Stimulated activated naive B cell treated with anti-CD40 and anti-IgM and Interleukin-4, amounts not matched to agents 10 μg/mL and 1 μg/mL and 100 μg/mL, for 72 hours (primary cell): ENCODE measurements at regions not wholly inside any gene's neighbourhood (a gene's known extent, or its start where the extent isn't known, plus 50 kb on each side); places are given as distances from the start of the nearest gene placed in this dataset.

Experiments used
- ATAC-seq, 2 donors: fragments of 150-1000 bp; cut with Tn5 transposase; replicated peaks; 2 replicates each; pipeline ENCODE4 v1.10.0; 2021; ENCODE audit warnings: moderate library complexity in 1 of 2
- DNase-seq: peaks from one replicate; pipeline ENCODE4 v3.0.0; 2021
- H3K27ac Mint-ChIP-seq: one replicate; pipeline ENCODE4 v1.8.0; 2022; ENCODE audit warnings: mild to moderate bottlenecking, mixed read lengths
- H3K27me3 Mint-ChIP-seq, 2 donors: one replicate each; pipeline ENCODE4 v1.8.0; 2022; ENCODE audit warnings: mixed read lengths in 2 of 2
- H3K36me3 Mint-ChIP-seq, 2 donors: one replicate each; pipeline ENCODE4 v1.8.0; 2022; ENCODE audit warnings: mixed read lengths in 2 of 2, mild to moderate bottlenecking in 1 of 2
- H3K4me1 Mint-ChIP-seq, 2 donors: one replicate each; pipeline ENCODE4 v1.8.0; 2022; ENCODE audit warnings: mixed read lengths in 2 of 2, mild to moderate bottlenecking in 1 of 2
- H3K4me3 Mint-ChIP-seq, 2 donors: one replicate each; pipeline ENCODE4 v1.8.0; 2022; ENCODE audit warnings: mild to moderate bottlenecking in 2 of 2, mixed read lengths in 2 of 2, moderate library complexity in 1 of 2
- H3K9me3 Mint-ChIP-seq, 2 donors: one replicate each; pipeline ENCODE4 v1.8.0; 2022; ENCODE audit warnings: mixed read lengths in 2 of 2, mild to moderate bottlenecking in 1 of 2

DNA sequence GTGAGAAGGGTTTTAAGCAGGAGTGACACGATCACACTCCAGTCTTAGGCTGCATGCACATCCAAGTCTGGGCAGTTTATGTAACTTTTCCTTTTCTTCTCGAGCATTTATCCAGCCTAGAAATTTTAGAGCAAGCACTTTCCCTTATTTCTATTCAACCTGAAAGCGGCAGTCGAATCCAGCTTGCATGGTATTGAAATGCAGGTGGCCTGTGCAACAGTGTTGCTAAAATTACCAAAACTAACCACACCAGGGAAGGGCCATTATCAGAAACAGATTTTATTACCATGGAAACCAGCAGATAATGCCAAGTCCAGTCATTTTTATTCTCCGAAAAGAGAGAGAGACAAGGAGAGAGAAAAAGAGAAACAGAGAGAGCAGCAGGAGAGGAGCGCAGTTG lies 179.9 kb upstream of the ZC3H12A start:
- no peak overlapping the region for H3K27ac Mint-ChIP-seq

GRCh38 chr1:37298769-37299168 lies 175.6 kb upstream of the ZC3H12A start:
- H3K27me3 Mint-ChIP-seq: peaks cover 36 to 48% of the 10 kb centered on the region in 2 donors
- H3K4me3 Mint-ChIP-seq: no peak overlapping the region
- peaks cover 8 to 9% of the 10 kb centered on the region in 2 donors for H3K4me1 Mint-ChIP-seq
- DNase-seq (no peak), ATAC-seq (no peak)
- no peak overlapping the region for H3K27ac Mint-ChIP-seq
- no peaks in the 10 kb centered on the region for H3K36me3 Mint-ChIP-seq
- H3K9me3 Mint-ChIP-seq: no peaks in the 10 kb centered on the region

More for the DNA sequence above, 179.9 kb upstream of the ZC3H12A start:
- H3K4me1 Mint-ChIP-seq: peaks cover 21 to 37% of the 10 kb centered on the region in 2 donors
- H3K4me3 Mint-ChIP-seq: no peak overlapping the region
- H3K27me3 Mint-ChIP-seq: peaks cover 30% of the 10 kb centered on the region in 2 donors
- peaks cover 2% of the 10 kb centered on the region in 2 donors for H3K36me3 Mint-ChIP-seq
- peaks cover under 1 to 4% of the 10 kb centered on the region in 2 donors for H3K9me3 Mint-ChIP-seq
- ATAC-seq (no peak), DNase-seq (no peak)

DNA sequence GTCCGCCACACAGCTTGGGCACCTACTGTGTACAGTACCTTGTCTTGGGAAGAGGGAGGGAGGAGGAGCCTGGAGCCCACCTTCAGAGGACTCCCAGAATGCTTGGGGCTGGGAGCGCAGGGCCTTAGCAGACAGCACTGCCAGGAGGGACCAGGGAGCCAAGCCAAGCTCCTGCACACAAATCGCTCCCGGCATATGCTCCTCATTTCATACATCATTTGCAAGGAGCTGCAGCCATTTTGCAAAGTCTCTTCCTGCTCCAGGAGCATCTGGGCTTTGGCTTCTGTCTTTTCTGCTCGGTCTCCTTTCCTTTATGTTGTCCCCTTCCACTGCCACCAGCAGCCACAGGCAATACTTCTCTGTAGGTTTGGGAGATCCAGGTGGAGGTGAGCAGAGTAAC lies 175.2 kb upstream of the ZC3H12A start:
- Mint-ChIP-seq H3K9me3 (no peaks in the 10 kb centered on the region), H3K4me1 (peaks cover 4 to 5% of the 10 kb centered on the region in 2 donors), H3K4me3 (no peak overlapping the region), H3K36me3 (no peaks in the 10 kb centered on the region), H3K27ac (no peak overlapping the region), H3K27me3 (peaks cover 36 to 48% of the 10 kb centered on the region in 2 donors)
- no peak for DNase-seq
- ATAC-seq: no peak

GRCh38 chr1:37303884-37304574 lies 170.4 kb upstream of the ZC3H12A start:
- Mint-ChIP-seq H3K36me3 (no peaks in the 10 kb centered on the region), H3K9me3 (no peaks in the 10 kb centered on the region), H3K27me3 (peaks cover 18 to 24% of the 10 kb centered on the region in 2 donors), H3K27ac (no peak overlapping the region), H3K4me3 (no peak overlapping the region), H3K4me1 (no peaks in the 10 kb centered on the region)
- DNase-seq (no peak), ATAC-seq (no peak)

- no peaks in the 10 kb centered on the region for H3K4me1 Mint-ChIP-seq
- H3K36me3 Mint-ChIP-seq: no peaks in the 10 kb centered on the region
- no peak overlapping the region for H3K4me3 Mint-ChIP-seq
- H3K27ac Mint-ChIP-seq: no peak overlapping the region
- ATAC-seq: no peak
- H3K9me3 Mint-ChIP-seq: no peaks in the 10 kb centered on the region
- no peak for DNase-seq
- H3K27me3 Mint-ChIP-seq: peaks cover 21 to 22% of the 10 kb centered on the region in 2 donors
Observed at GRCh38 chr1:37305108-37305507, 169.3 kb upstream of the ZC3H12A start.

- Mint-ChIP-seq H3K27me3 (peaks cover 20 to 28% of the 10 kb centered on the region in 2 donors), H3K4me1 (no peaks in the 10 kb centered on the region), H3K9me3 (no peaks in the 10 kb centered on the region), H3K4me3 (no peak overlapping the region), H3K36me3 (no peaks in the 10 kb centered on the region), H3K27ac (no peak overlapping the region)
- DNase-seq: no peak
- ATAC-seq: no peak
Observed at GRCh38 chr1:37305841-37306240, 168.5 kb upstream of the ZC3H12A start.

- DNase-seq: no peak
- Mint-ChIP-seq H3K4me3 (no peak overlapping the region), H3K9me3 (no peaks in the 10 kb centered on the region), H3K36me3 (no peaks in the 10 kb centered on the region), H3K27ac (no peak overlapping the region), H3K4me1 (no peaks in the 10 kb centered on the region), H3K27me3 (peaks cover 21 to 32% of the 10 kb centered on the region in 2 donors)
- no peak for ATAC-seq
Observed at GRCh38 chr1:37306461-37306860, 167.9 kb upstream of the ZC3H12A start.

GRCh38 chr1:37306871-37307270 lies 167.5 kb upstream of the ZC3H12A start:
- ATAC-seq (no peak), DNase-seq (no peak)
- no peaks in the 10 kb centered on the region for H3K4me1 Mint-ChIP-seq
- H3K4me3 Mint-ChIP-seq: no peak overlapping the region
- no peak overlapping the region for H3K27ac Mint-ChIP-seq
- no peaks in the 10 kb centered on the region for H3K9me3 Mint-ChIP-seq
- peaks cover 18 to 31% of the 10 kb centered on the region in 2 donors for H3K27me3 Mint-ChIP-seq
- H3K36me3 Mint-ChIP-seq: no peaks in the 10 kb centered on the region

GRCh38 chr1:37308031-37308960 lies 166.1 kb upstream of the ZC3H12A start:
- Mint-ChIP-seq H3K36me3 (no peaks in the 10 kb centered on the region), H3K4me3 (no peak overlapping the region), H3K27ac (no peak overlapping the region), H3K27me3 (peaks cover 30 to 46% of the 10 kb centered on the region in 2 donors), H3K9me3 (no peaks in the 10 kb centered on the region), H3K4me1 (no peaks in the 10 kb centered on the region)
- DNase-seq (no peak), ATAC-seq (no peak)

GRCh38 chr1:37309574-37309973 lies 164.8 kb upstream of the ZC3H12A start:
- no peak for ATAC-seq
- H3K27me3 Mint-ChIP-seq: peaks cover 42 to 58% of the 10 kb centered on the region in 2 donors
- H3K27ac Mint-ChIP-seq: no peak overlapping the region
- H3K4me1 Mint-ChIP-seq: no peaks in the 10 kb centered on the region
- no peak overlapping the region for H3K4me3 Mint-ChIP-seq
- no peaks in the 10 kb centered on the region for H3K9me3 Mint-ChIP-seq
- no peaks in the 10 kb centered on the region for H3K36me3 Mint-ChIP-seq
- DNase-seq: no peak

- Mint-ChIP-seq H3K4me1 (no peaks in the 10 kb centered on the region), H3K27ac (no peak overlapping the region), H3K9me3 (no peaks in the 10 kb centered on the region), H3K27me3 (peaks cover 42 to 62% of the 10 kb centered on the region in 2 donors), H3K4me3 (no peak overlapping the region), H3K36me3 (no peaks in the 10 kb centered on the region)
- no peak for DNase-seq
- ATAC-seq: no peak
Observed at GRCh38 chr1:37310064-37310463, 164.3 kb upstream of the ZC3H12A start.

DNA sequence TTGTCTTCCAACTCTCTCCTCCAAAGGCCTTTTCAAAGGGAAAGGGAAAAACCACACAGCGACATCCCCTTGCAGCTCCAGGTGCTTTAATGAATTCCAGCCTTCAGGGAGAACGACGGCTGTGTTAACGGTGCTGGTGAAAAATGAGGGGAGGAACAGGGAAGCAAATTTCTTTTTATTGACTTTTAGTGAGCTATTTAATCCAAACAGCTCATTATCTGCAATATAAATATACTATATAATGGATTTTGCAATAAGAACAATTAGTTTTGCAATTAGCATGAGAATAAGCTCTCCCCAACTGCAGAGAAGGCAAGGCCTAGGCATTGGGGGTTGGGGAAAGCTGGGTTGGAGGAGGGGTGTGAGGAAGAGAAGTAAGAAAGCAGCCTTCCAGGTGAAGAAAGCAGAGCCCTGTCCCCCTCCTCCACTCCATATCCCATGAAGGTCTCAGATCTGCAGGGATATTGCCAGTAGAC lies 159.0 kb upstream of the ZC3H12A start:
- Mint-ChIP-seq H3K4me1 (peaks cover 6 to 18% of the 10 kb centered on the region in 2 donors), H3K4me3 (no peak overlapping the region), H3K36me3 (no peaks in the 10 kb centered on the region), H3K9me3 (no peaks in the 10 kb centered on the region), H3K27ac (no peak overlapping the region), H3K27me3 (peaks cover 64 to 75% of the 10 kb centered on the region in 2 donors)
- ATAC-seq: no peak
- DNase-seq: no peak

GRCh38 chr1:37317870-37318467 lies 156.4 kb upstream of the ZC3H12A start:
- peaks cover 51 to 52% of the 10 kb centered on the region in 2 donors for H3K27me3 Mint-ChIP-seq

DNA sequence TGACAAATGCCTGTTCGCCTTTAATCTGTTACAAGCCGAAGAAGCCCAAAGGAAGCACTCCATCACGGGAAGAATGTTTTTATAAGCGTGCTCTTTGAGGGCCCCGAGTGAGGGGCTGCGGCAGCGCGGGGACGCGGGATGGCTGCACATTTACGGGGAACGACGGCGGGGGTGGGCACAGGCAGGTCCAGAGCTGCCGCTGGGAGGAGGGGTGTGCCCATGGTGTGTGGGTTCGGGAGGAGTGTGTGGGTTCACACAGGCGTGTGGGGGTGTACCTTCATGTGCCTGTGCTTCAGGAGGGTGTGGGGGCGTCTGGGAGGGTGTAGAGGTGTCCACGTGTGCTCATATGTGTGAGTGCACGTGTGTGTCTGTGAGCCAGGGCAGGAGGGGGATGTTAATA lies 155.9 kb upstream of the ZC3H12A start:
- H3K36me3 Mint-ChIP-seq: no peaks in the 10 kb centered on the region
- no peak overlapping the region for H3K4me3 Mint-ChIP-seq
- H3K27me3 Mint-ChIP-seq: peaks cover 46 to 49% of the 10 kb centered on the region in 2 donors
- H3K9me3 Mint-ChIP-seq: no peaks in the 10 kb centered on the region
- H3K27ac Mint-ChIP-seq: no peak overlapping the region
- DNase-seq (no peak), ATAC-seq (no peak)
- peaks cover 6 to 18% of the 10 kb centered on the region in 2 donors for H3K4me1 Mint-ChIP-seq

More at GRCh38 chr1:37317870-37318467, 156.4 kb upstream of the ZC3H12A start:
- H3K4me3 Mint-ChIP-seq: no peak overlapping the region
- ATAC-seq (no peak), DNase-seq (no peak)
- H3K36me3 Mint-ChIP-seq: no peaks in the 10 kb centered on the region
- H3K4me1 Mint-ChIP-seq: peaks cover 6 to 18% of the 10 kb centered on the region in 2 donors
- no peaks in the 10 kb centered on the region for H3K9me3 Mint-ChIP-seq
- H3K27ac Mint-ChIP-seq: no peak overlapping the region
